Mammary epithelial cell (primary cell): ENCODE measurements at regions not wholly inside any gene's neighbourhood (a gene's known extent, or its start where the extent isn't known, plus 50 kb on each side); places are given as distances from the start of the nearest gene placed in this dataset.

Source experiments
- EZH2 ChIP-seq: IDR thresholded peaks from 2 replicates; pipeline ENCODE4 v1.6.1; 2012; ENCODE audit warnings: low read length, inconsistent platforms, borderline replicate concordance
- TF ChIP-seq, protein P1 (sequence below), 2 donors: IDR thresholded peaks in 1 of 2; conservative IDR thresholded peaks in 1 of 2; 2 replicates each; pipeline ENCODE4 v1.5.1; 2011 to 2012; ENCODE audit warnings: inconsistent platforms in 2 of 2, low read length in 2 of 2, mild to moderate bottlenecking in 2 of 2, control low read depth in 1 of 2, low read depth in 1 of 2; ENCODE audit not compliant: insufficient read depth in 1 of 2; ENCODE audit errors: extremely low read depth in 1 of 2

DNA sequence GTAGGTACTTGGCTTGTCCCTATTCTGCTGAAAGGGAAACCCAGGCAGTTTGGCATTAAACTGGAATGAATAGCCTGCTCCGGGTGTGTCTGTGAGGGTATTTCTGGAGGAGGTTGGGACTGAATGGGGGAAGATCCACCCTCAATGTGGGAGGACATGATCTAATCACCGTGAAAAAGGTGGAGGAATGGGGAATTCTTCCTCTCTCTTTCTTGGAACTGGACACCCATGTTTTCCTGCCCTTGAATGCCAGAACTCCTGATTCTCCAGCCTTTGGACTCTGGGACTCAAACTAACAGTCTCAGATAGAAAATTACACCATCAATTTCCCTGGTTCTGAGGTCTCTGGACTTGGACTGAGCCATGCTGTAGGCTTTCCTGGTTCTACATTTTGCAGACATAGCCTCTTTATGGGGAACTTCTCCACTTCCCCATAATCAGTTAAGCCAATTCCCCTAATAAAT lies 391.7 kb downstream of the EDEM1 start:
- TF ChIP-seq, protein P1, sequence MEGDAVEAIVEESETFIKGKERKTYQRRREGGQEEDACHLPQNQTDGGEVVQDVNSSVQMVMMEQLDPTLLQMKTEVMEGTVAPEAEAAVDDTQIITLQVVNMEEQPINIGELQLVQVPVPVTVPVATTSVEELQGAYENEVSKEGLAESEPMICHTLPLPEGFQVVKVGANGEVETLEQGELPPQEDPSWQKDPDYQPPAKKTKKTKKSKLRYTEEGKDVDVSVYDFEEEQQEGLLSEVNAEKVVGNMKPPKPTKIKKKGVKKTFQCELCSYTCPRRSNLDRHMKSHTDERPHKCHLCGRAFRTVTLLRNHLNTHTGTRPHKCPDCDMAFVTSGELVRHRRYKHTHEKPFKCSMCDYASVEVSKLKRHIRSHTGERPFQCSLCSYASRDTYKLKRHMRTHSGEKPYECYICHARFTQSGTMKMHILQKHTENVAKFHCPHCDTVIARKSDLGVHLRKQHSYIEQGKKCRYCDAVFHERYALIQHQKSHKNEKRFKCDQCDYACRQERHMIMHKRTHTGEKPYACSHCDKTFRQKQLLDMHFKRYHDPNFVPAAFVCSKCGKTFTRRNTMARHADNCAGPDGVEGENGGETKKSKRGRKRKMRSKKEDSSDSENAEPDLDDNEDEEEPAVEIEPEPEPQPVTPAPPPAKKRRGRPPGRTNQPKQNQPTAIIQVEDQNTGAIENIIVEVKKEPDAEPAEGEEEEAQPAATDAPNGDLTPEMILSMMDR (conservative IDR thresholded peaks at IDR 0.05 in 1 of 2, IDR thresholded peaks at IDR 0.05 in 1 of 2; ENCODE audit: extremely low read depth in 1 of 2, insufficient read depth in 1 of 2, low read depth in 1 of 2, low read length in 2 of 2) = no peak
- no peak for TF ChIP-seq EZH2
